NCI-H2081 (cell line): ENCODE measurements at regions not wholly inside any gene's neighbourhood (a gene's known extent, or its start where the extent isn't known, plus 50 kb on each side); places are given as distances from the start of the nearest gene placed in this dataset.
"Not testable (repeated sequence)": the region's sequence is repeated elsewhere in the genome, so short reads cannot be mapped to it uniquely, and the experiment has no call there.

Experiments
- DNase-seq, 2 experiments: peaks; one replicate each; lab custom pipeline; 2025; lab: John Stamatoyannopoulos, UW

GRCh38 chr11:38721586-38722315 is 2123.7 kb upstream of the RAG2 start:
- no peak for DNase-seq

DNA sequence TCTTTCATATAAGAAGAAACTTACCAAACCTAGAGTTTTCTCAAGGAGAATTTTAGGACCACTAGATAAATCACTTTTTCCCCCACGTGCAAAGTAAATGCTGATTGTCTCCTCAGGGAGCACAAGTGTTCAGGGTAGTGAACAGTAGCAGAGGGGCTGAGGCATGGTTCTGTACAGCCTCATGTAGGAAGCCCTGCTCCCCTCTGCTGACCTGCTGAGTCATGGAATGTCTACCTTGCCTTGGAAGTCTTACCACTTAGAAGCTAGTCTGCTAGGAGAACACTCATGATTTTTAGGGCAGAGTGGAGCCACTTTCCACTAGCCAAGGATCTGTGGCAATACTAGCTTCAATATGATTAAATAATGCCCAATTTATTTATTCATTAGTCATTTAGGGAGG is 2120.6 kb upstream of the RAG2 start:
- DNase-seq: no peak

- DNase-seq: no peak
Observed at GRCh38 chr11:38718049-38718448, 2120.0 kb upstream of the RAG2 start.

DNA sequence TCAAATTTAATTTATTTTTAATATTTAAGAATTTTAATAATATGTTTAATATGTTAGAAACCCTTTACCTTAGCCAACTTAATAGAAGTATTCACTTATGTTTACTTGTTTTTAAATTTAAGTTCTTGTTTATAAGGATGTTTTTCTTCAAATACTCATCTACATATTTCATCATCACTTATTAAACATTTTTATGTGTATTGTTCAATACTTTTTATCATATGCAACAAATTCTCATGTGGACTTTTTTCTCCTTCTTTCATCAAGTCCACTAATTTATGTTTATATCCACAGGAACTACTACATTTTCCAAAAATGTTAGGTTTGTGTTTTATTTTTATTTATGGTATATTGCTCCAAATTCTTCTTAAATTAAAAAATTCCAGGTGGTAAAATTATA is 2113.1 kb upstream of the RAG2 start:
- DNase-seq: no peak

DNA sequence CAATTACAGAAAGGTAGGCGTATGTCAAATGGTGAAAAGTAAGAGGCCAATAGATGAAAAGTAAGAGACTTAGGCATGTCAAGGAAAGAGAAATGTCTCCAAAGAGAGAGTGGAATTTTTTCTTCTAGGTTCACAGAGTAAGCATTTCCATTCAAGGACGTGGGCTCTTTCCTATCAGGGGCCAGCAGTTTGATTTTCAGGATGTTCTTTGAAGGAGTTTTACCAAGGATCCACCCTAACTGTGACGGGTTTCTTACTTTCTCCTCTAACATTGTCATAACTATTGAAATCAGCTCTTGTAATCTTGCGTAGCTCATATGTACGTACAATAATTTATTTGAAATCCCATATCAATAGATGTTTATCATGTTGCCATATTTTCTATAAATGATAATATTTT is 2112.2 kb upstream of the RAG2 start:
- DNase-seq: no peak

- no peak for DNase-seq
Observed at GRCh38 chr11:38700111-38700510, 2102.1 kb upstream of the RAG2 start.

GRCh38 chr11:38693306-38693705 is 2095.3 kb upstream of the RAG2 start:
- DNase-seq: no peak

DNA sequence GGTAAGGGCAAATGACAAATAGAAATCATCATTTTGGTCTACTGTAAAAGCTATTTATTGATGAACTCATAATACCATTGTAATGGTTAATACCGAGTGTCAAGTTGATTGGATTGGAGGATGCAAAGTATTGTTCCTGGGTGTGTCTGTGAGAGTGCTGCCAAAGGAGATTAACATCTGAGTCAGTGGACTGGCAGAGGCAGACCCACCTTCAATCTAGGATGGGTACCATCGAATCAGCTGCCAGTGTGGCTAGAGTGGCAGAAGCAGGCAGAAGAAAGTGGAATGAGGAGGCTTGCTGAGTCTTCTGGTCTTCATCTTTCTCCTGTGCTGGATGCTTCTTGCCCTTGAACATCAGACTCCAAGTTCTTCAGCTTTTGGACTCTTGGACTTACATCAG is 2092.2 kb upstream of the RAG2 start:
- DNase-seq: not testable (repeated sequence)

- no peak for DNase-seq
Observed at GRCh38 chr11:38687008-38687407, 2089.0 kb upstream of the RAG2 start.

- DNase-seq: no peak
Observed at GRCh38 chr11:38683484-38683883, 2085.4 kb upstream of the RAG2 start.

DNA sequence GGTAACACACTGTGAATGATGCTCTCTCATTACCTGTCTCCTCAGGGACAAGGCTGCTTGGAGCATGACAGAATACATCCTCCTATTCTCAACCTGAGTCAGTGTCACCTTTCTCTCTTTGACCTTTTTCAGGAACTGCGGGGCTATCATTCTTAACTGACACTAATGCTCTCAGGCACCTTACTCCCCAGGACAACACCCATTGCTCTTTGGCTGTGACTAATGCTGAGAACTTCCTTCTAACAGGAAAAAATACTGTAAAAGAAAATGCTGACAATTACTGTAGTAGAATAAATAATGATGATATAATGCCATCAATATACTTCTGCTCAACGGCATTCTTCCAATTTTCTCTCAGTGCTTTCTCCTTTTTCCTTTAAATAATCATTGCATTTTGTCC is 2082.7 kb upstream of the RAG2 start:
- no peak for DNase-seq

- DNase-seq: no peak
Observed at GRCh38 chr11:38680166-38680565, 2082.1 kb upstream of the RAG2 start.

DNA sequence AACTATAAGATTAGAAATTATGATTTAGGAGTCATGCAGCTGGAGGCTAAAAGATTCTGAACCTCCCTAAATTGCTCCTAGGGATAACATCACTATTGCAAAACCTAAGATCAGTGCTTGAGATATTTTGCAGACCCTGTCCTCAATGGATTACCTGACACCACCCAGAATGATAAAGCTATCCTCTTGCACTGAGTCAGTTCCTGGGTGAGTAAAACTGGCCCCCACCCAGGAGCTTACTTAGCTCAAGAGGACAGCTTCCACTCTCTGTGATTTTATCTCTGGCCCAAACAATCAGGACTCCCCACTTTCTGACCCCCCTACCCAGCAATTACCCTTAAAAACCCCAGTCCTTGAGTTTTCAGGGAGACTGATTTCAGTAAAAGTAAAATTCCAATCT is 2074.4 kb upstream of the RAG2 start:
- DNase-seq: no peak

- DNase-seq: no peak
Observed at GRCh38 chr11:38667359-38667758, 2069.3 kb upstream of the RAG2 start.

DNA sequence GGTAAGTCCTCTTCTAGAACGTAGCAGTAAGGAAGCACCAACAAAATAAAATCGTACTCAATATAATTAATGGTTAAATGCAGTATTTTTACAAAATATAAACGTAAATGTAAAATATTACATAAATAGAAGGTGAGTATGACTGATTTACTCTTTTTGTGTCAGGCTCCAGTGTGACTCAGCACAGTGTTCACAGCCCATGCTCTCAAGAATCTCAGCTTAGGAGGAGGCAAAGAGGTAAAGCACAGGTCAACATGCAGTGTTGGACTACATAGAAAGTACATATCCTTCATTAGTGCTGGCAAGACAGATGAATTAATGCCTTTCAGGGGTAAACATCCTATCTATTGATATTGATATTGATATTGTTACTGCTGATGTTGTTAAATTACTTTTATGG is 2050.6 kb upstream of the RAG2 start:
- no peak for DNase-seq

GRCh38 chr11:38646382-38646781 is 2048.3 kb upstream of the RAG2 start:
- no peak for DNase-seq

GRCh38 chr11:38640854-38641253 is 2042.8 kb upstream of the RAG2 start:
- DNase-seq: no peak

GRCh38 chr11:38612701-38613100 is 2014.7 kb upstream of the RAG2 start:
- DNase-seq: no peak

GRCh38 chr11:38601371-38601770 is 2003.3 kb upstream of the RAG2 start:
- not testable (repeated sequence) for DNase-seq

GRCh38 chr11:38598418-38598817 is 2000.4 kb upstream of the RAG2 start:
- DNase-seq: no peak

GRCh38 chr11:38595359-38596016 is 1997.5 kb upstream of the RAG2 start:
- not testable (repeated sequence) for DNase-seq

DNA sequence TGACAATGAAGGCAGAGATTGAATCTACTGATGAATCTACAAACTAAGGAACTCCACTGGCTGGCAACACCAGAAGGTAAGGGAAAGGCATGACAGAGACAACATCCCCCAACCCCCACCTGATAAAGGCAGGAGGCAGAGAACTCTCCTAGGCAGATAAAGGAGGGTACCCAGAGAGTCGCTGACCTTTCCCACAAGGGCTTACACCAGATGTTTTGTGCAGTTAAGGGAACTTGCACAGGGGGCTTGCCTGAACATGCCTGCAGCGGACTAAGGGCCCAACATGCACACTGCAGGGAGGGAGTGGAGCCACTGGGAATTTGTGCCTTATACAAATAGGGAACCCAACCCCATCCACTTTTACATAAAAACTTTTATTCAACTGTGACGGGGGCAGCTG is 1996.9 kb upstream of the RAG2 start:
- DNase-seq: no peak

DNA sequence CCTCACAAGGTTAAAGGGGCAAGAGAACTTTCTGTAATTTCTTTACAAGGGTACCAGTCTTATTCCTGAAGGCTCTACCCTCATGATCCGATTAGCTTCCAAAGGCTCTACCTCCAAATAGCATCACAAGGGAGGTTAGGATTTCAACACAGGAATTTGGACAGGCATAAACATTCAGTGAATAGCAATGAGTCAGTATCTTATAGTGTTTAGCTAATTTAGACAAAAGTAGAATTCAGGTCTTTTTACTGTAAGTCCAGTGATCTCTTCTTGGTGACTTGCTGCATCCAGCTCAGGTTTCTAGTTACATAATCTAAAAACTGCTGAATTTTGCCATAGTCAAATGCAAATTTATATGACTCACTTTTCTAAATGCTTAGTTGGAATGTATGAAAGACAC is 1995.6 kb upstream of the RAG2 start:
- no peak for DNase-seq

- DNase-seq: no peak
Observed at GRCh38 chr11:38582756-38583155, 1984.7 kb upstream of the RAG2 start.
